ENCODE measurements at regions not wholly inside any gene's neighbourhood (a gene's known extent, or its start where the extent isn't known, plus 50 kb on each side); places are given as distances from the start of the nearest gene placed in this dataset.

DNA sequence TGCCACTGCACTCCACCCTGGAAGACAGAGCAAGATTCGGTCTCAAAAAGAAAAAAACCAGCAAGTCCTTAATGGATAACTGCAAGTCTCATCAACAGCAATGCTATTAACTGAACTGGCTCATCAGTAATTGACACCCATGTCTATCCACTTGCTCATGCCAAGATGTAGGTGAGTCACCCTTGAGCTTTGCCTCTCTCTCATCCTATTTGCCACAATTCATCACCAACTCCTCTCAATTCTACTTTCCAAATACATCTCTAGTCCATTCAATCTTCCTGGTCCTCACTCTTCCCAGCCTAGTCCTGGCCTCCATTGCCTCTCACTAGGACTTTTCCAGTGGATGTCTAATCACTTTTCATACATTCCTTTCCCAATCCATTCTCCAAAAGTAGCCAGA lies 103.7 kb upstream of the PRMT6 start:
- TF ChIP-seq, protein P1, sequence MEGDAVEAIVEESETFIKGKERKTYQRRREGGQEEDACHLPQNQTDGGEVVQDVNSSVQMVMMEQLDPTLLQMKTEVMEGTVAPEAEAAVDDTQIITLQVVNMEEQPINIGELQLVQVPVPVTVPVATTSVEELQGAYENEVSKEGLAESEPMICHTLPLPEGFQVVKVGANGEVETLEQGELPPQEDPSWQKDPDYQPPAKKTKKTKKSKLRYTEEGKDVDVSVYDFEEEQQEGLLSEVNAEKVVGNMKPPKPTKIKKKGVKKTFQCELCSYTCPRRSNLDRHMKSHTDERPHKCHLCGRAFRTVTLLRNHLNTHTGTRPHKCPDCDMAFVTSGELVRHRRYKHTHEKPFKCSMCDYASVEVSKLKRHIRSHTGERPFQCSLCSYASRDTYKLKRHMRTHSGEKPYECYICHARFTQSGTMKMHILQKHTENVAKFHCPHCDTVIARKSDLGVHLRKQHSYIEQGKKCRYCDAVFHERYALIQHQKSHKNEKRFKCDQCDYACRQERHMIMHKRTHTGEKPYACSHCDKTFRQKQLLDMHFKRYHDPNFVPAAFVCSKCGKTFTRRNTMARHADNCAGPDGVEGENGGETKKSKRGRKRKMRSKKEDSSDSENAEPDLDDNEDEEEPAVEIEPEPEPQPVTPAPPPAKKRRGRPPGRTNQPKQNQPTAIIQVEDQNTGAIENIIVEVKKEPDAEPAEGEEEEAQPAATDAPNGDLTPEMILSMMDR (IDR thresholded peaks at IDR 0.05; ENCODE audit: extremely low read depth in 1 of 2, insufficient read depth in 1 of 2, low read depth in 1 of 2, low read length in 2 of 2): no peak
- no peak for TF ChIP-seq GATA2 (IDR thresholded peaks at IDR 0.05; ENCODE audit: insufficient read depth, insufficient read length, low read depth, low read length)
- no peak for TF ChIP-seq POLR2A (IDR thresholded peaks at IDR 0.05; ENCODE audit: low read depth, low read length)

All from endothelial cell of umbilical vein (primary cell).